ENCODE measurements at regions not wholly inside any gene's neighbourhood (a gene's known extent, or its start where the extent isn't known, plus 50 kb on each side); places are given as distances from the start of the nearest gene placed in this dataset.

GRCh38 chr9:134967547-134967930 is 49.8 kb upstream of the FCN1 start:
- DNase-seq: no peak

DNA sequence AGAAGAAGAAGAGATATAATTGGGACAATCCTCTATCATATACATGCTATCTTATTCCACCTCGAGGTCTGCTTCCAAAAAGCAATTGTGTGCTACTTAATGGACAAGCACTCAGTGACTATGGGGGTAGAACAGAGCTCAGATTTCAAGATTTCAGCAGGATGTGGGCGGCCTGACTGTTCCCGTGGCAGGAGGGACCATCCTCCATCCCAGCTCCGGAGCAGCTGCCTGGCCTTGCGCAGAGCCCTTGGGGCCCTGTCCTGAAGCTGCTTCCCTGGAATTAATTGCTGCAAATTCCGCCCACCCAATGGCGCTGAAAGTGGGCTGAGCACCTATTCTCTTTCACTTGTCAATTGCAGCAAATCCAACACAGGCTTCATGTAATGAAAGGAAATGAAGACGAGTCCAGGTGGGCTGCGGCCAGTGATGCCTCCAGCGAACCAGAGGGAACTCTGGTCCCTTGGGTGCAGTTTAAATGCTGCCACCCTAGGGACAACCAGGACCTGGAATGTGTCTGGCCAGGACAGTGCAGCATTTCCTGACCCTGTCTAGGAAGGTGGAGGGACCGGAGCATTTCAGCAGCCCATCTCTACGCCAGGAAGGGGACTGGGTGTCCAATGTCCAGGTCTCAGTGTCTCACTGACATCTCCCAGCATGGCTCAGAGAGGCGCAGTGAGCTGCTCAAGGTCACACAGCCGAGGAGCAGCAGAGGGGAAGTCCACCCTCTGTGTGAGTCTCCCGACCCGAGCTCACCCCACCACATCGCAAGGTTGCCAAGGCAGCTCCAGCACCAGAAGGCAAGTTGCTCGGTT is 50.5 kb upstream of the FCN1 start:
- DNase-seq: no peak

- no peak for DNase-seq
These were observed 51.0 kb upstream of the FCN1 start for GRCh38 chr9:134968823-134969090.

GRCh38 chr9:134969156-134970045 is 51.7 kb upstream of the FCN1 start:
- no peak for DNase-seq

DNA sequence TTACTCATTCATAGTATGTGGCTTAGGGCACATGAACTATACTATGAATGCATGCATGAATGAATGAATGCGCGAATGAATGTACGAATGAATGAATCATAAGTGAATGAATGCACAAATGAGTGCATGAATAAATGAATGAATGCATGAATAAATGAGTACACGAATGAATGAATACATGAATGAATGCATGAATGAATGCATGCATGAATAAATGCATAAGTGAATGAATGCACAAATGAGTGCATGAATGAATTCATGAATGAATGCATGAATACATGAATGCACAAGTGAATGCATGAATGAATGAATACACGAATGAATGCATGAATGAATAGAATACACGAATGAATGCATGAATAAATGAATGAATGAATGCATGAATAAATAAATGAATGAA is 52.5 kb upstream of the FCN1 start:
- no peak for DNase-seq

- DNase-seq: no peak
These were observed 53.0 kb upstream of the FCN1 start for GRCh38 chr9:134970719-134971118.

GRCh38 chr9:134971196-134971595 is 53.5 kb upstream of the FCN1 start:
- DNase-seq: no peak

GRCh38 chr9:134971696-134972095 is 54.0 kb upstream of the FCN1 start:
- DNase-seq: no peak

DNA sequence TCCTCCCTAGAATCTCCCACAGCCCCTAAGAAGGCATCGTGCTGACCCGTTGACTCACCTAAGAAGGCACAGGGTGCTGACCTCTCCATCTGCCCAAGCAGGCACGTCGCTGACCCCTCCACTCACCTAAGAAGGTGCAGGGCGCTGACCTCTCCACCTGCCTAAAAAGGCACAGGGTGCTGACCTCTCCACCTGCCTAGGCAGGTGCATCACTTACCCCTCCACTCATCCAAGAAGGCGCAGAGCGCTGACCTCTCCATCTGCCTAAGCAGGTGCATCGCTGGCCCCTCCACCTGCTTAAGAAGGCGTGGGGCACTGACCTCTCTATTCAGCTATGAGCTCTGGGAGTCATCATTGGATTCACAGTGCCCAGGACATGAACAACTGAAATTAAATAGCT is 54.4 kb upstream of the FCN1 start:
- no peak for DNase-seq

DNA sequence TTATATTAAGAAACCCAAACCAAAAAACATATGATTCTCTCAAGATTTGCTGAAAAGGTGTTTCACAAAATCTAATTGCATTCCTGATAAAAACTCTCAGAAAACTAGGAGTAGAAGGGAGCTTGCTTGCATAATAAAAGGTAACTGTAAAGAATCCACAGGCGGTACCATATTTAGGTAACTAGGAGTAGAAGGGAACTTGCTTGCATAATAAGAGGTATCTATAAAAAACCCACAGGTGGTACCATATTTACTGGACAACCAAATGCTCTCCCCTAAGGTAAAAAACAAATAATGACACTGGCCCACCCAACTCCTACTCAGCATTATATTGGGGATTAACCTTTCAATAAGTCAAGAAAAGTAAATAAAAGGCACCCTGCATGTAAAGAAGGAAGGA is 57.5 kb upstream of the FCN1 start:
- no peak for DNase-seq

GRCh38 chr9:134976403-134976802 is 58.7 kb upstream of the FCN1 start:
- DNase-seq: no peak

GRCh38 chr9:134978272-134978671 is 60.6 kb upstream of the FCN1 start:
- peak in 1 of 2 experiments; percentile 50 for DNase-seq

- DNase-seq: no peak
These were observed 62.8 kb upstream of the FCN1 start for GRCh38 chr9:134980516-134980915.

- DNase-seq: no peak
These were observed 63.3 kb upstream of the FCN1 start for GRCh38 chr9:134980991-134981390.

DNA sequence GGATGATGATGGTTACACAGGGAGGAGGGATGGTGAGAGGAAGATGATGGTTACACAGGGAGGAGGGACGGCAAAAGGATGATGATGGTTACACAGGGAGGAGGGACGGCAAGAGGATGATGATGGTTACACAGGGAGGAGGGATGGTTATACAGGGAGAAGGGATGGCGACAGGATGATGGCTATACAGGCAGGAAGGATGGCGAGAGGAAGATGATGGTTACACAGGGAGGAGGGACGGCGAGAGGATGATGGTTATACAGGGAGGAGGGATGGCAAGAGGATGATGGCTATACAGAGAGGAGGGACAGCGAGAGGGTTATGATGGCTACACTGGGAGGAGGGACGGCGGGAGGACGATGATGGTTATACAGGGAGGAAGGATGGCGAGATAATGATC is 64.1 kb upstream of the FCN1 start:
- DNase-seq: no peak

DNA sequence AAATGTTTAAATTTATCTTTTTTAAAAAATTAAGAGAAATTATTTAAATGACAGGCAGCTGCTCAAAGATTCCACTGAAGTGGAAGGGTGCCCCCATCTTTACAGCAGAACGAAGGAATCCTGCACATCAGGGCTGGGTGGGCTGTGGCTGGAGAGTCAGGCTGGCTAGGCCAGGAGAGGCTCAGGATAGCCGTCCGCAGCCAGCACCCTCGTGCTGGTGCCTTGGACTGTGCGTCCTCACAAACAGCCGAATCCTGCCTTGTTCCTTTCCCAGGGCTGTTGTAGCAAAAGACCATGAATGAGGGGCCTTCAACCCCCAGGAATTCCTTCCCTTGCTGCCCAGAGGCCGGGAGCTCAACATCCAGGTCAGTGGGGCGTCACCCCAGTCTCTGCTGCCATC is 64.6 kb upstream of the FCN1 start:
- no peak for DNase-seq

DNA sequence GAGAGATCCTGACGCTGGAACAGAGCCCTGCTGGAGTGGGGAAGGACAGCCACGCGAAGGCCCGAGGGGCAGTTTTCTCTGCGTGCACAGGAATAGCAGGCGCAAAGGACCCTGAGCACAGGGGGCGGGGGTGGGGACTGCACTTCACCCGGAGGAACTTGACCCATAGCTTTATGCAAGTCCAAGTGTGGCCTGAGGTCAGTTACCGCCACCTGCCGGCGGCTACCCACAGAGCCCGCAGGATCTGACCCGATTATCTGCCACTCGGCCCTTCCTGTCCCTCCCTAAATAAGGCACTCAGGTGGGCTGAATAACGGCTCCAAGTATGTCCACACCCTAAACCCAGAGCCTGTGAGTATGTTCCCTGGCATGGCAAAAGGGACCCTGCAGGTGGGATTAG is 65.4 kb upstream of the FCN1 start:
- no peak for DNase-seq

- DNase-seq: no peak
These were observed 66.0 kb upstream of the FCN1 start for GRCh38 chr9:134983506-134984371.

GRCh38 chr9:134984372-134985265 is 66.9 kb upstream of the FCN1 start:
- no peak for DNase-seq

GRCh38 chr9:134985451-134985850 is 67.7 kb upstream of the FCN1 start:
- DNase-seq: no peak

DNA sequence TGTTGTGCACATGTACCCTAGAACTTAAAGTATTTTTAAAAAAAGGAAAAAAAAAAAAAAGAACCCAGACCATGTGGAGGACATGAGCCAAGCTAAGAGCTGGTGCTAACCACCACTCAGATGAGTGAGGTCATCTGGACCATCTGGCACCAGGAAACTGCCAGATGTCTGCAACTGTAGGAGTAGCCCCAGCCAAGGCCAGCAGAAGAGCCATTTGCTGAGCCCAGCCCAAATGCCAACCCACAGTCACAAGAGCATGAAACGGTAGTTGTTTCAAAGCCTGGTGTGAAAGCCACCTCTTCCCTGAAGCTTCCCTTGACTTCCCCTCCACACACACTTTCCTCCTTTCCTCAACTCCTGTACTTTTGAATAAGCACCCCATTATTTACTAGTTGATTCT is 69.2 kb upstream of the FCN1 start:
- DNase-seq: no peak

GRCh38 chr9:134987376-134987775 is 69.7 kb upstream of the FCN1 start:
- no peak for DNase-seq

Measured in NCI-H446 (cell line).